ENCODE measurements at regions not wholly inside any gene's neighbourhood (a gene's known extent, or its start where the extent isn't known, plus 50 kb on each side); places are given as distances from the start of the nearest gene placed in this dataset.
A peak's percentile ranks its signal among the peaks of the same experiment; 100 is the strongest.
"Not testable (repeated sequence)": the region's sequence is repeated elsewhere in the genome, so short reads cannot be mapped to it uniquely, and the experiment has no call there.

DNA sequence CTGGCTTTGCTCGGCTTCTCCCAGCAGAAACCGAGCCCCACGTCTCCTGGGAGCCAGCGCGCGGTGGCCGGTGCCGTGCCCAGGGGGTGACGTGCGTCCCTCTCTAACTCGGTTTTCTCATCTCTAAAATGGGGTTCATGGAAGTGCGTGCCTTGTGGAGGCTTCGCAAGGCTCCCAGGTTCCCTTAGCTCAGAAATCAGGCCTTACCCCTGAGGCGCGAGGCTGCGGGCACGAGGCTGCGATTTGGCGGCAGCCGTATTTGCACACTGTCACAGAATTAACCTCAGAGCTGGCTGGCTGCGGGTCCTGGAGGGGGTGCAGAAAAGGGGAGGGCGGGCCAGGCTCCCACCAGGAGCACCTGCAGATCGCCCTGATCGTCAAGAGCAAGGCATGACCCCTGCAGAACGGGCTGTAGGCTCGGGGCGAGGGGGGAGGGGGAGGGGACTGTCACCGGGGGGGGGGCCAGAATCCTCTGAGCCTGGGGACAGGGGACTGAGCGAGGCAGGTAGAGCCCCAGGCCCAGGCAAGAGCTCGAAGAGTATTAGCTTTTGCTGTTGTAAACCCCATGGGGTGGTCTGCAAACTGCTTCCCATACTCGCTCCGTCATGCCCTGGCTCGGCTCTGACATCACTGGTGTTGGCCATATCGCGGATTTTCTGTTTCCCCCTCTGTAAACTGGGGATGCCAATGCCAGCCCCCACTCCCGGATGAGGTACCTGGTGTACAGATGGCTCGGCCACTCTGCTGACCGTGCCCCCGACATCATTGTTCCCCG, 62.2 kb downstream of the CCNE1 start:
- H3F3A ChIP-seq (ENCODE audit: insufficient read depth, low read length) = no peaks in the 10 kb centered on the region
- no peak overlapping the region for H3K9ac ChIP-seq (ENCODE audit: low read length)
- H3K9me3 ChIP-seq (ENCODE audit: low read length) = no peaks in the 10 kb centered on the region
- H3K4me2 ChIP-seq (ENCODE audit: low read length) = peak overlapping the region; percentile 62
- peaks cover 6% of the 10 kb centered on the region for H3K4me1 ChIP-seq (ENCODE audit: insufficient read depth, low read length, severe bottlenecking)
- no peak overlapping the region for H3K27ac ChIP-seq (ENCODE audit: low read depth, low read length, poor library complexity, severe bottlenecking)
- H3K4me3 ChIP-seq (ENCODE audit: low read depth, low read length, poor library complexity, severe bottlenecking) = no peak overlapping the region
- H3K36me3 ChIP-seq (ENCODE audit: insufficient read depth, low read length) = no peaks in the 10 kb centered on the region
- no peaks in the 10 kb centered on the region; the same call in 1 of the 2 replicates for H3K27me3 ChIP-seq (ENCODE audit: insufficient read depth, low read length)
- H3K9me2 ChIP-seq (ENCODE audit: low read depth, low read length) = no peaks in the 10 kb centered on the region
- H2AFZ ChIP-seq (ENCODE audit: low read length) = no peak overlapping the region
- no peaks in the 10 kb centered on the region for H3K79me2 ChIP-seq (ENCODE audit: insufficient read depth, low read length)
- no peaks in the 10 kb centered on the region for H4K20me1 ChIP-seq (ENCODE audit: insufficient read depth, low read length)
- TF ChIP-seq, protein P1, sequence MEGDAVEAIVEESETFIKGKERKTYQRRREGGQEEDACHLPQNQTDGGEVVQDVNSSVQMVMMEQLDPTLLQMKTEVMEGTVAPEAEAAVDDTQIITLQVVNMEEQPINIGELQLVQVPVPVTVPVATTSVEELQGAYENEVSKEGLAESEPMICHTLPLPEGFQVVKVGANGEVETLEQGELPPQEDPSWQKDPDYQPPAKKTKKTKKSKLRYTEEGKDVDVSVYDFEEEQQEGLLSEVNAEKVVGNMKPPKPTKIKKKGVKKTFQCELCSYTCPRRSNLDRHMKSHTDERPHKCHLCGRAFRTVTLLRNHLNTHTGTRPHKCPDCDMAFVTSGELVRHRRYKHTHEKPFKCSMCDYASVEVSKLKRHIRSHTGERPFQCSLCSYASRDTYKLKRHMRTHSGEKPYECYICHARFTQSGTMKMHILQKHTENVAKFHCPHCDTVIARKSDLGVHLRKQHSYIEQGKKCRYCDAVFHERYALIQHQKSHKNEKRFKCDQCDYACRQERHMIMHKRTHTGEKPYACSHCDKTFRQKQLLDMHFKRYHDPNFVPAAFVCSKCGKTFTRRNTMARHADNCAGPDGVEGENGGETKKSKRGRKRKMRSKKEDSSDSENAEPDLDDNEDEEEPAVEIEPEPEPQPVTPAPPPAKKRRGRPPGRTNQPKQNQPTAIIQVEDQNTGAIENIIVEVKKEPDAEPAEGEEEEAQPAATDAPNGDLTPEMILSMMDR (IDR thresholded peaks at IDR 0.05; ENCODE audit: low read length) = no peak
- TF ChIP-seq EZH2 (IDR thresholded peaks at IDR 0.05; ENCODE audit: borderline replicate concordance, low read length) = no peak

DNA sequence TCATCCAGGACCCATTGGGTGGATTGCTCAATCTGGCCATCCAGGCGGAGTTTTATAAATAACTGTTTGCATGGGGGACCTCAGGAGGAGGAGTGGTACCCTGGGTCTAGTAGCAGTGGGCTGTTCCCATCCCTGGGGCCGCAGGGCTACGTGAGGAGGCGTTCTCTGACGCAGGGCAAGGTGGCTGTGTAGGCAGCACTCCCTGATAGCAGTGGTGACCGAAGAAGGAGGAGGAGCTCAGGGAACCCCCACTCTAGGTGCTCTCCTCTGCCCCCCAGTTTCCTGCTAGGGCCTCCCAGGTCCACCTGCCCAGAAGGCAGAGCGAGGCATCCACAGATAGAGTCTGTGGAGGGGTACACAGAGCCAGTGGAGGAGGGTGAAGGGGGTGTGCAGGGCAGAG, 64.1 kb downstream of the CCNE1 start:
- no peaks in the 10 kb centered on the region for H3F3A ChIP-seq (ENCODE audit: insufficient read depth, low read length)
- no peak overlapping the region for H3K4me2 ChIP-seq (ENCODE audit: low read length)
- H4K20me1 ChIP-seq (ENCODE audit: insufficient read depth, low read length) = no peaks in the 10 kb centered on the region
- H3K79me2 ChIP-seq (ENCODE audit: insufficient read depth, low read length) = no peaks in the 10 kb centered on the region
- H3K27me3 ChIP-seq (ENCODE audit: insufficient read depth, low read length) = no peaks in the 10 kb centered on the region; the same call in 1 of the 2 replicates
- TF ChIP-seq EZH2 (IDR thresholded peaks at IDR 0.05; ENCODE audit: borderline replicate concordance, low read length) = no peak
- TF ChIP-seq, protein P1 (IDR thresholded peaks at IDR 0.05; ENCODE audit: low read length) = no peak
- H3K9me2 ChIP-seq (ENCODE audit: low read depth, low read length) = no peaks in the 10 kb centered on the region
- no peaks in the 10 kb centered on the region for H3K36me3 ChIP-seq (ENCODE audit: insufficient read depth, low read length)
- H3K4me1 ChIP-seq (ENCODE audit: insufficient read depth, low read length, severe bottlenecking) = peaks cover 6% of the 10 kb centered on the region
- no peak overlapping the region for H2AFZ ChIP-seq (ENCODE audit: low read length)
- H3K9me3 ChIP-seq (ENCODE audit: low read length) = no peaks in the 10 kb centered on the region
- H3K4me3 ChIP-seq (ENCODE audit: low read depth, low read length, poor library complexity, severe bottlenecking) = no peak overlapping the region
- H3K27ac ChIP-seq (ENCODE audit: low read depth, low read length, poor library complexity, severe bottlenecking) = no peak overlapping the region
- no peak overlapping the region for H3K9ac ChIP-seq (ENCODE audit: low read length)

DNA sequence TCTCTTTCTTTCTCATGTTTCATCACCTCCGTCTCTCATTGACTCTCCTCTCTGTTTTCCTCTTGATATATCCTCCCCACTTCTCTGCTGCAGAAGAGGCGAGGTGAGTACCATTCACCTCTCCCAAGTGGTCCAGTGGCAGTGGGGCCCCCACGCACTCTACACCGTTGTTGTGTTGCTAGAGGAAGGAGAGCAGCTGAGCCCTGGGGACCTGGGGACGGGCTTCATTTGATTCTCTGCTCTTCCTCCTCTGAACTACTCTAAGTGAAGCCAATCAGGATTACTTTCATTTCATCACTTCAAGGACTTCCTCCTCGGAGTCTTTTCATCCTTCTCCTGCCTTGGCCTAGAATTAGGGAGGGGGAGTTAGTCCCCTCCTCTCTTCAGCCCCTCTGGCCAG, 64.6 kb downstream of the CCNE1 start:
- H3K36me3 ChIP-seq (ENCODE audit: insufficient read depth, low read length) = no peaks in the 10 kb centered on the region
- H3K9me2 ChIP-seq (ENCODE audit: low read depth, low read length) = no peaks in the 10 kb centered on the region
- no peak overlapping the region for H3K4me3 ChIP-seq (ENCODE audit: low read depth, low read length, poor library complexity, severe bottlenecking)
- no peaks in the 10 kb centered on the region for H3K9me3 ChIP-seq (ENCODE audit: low read length)
- no peak overlapping the region; the same call in 1 of the 2 replicates for H3K4me2 ChIP-seq (ENCODE audit: low read length)
- H3K27ac ChIP-seq (ENCODE audit: low read depth, low read length, poor library complexity, severe bottlenecking) = no peak overlapping the region
- no peaks in the 10 kb centered on the region; the same call in 1 of the 2 replicates for H3K27me3 ChIP-seq (ENCODE audit: insufficient read depth, low read length)
- no peak overlapping the region for H2AFZ ChIP-seq (ENCODE audit: low read length)
- no peaks in the 10 kb centered on the region for H3F3A ChIP-seq (ENCODE audit: insufficient read depth, low read length)
- TF ChIP-seq, protein P1 (IDR thresholded peaks at IDR 0.05; ENCODE audit: low read length) = no peak
- no peak for TF ChIP-seq EZH2 (IDR thresholded peaks at IDR 0.05; ENCODE audit: borderline replicate concordance, low read length)
- no peaks in the 10 kb centered on the region for H3K79me2 ChIP-seq (ENCODE audit: insufficient read depth, low read length)
- H3K9ac ChIP-seq (ENCODE audit: low read length) = no peak overlapping the region
- no peaks in the 10 kb centered on the region for H4K20me1 ChIP-seq (ENCODE audit: insufficient read depth, low read length)
- H3K4me1 ChIP-seq (ENCODE audit: insufficient read depth, low read length, severe bottlenecking) = peaks cover 6% of the 10 kb centered on the region

DNA sequence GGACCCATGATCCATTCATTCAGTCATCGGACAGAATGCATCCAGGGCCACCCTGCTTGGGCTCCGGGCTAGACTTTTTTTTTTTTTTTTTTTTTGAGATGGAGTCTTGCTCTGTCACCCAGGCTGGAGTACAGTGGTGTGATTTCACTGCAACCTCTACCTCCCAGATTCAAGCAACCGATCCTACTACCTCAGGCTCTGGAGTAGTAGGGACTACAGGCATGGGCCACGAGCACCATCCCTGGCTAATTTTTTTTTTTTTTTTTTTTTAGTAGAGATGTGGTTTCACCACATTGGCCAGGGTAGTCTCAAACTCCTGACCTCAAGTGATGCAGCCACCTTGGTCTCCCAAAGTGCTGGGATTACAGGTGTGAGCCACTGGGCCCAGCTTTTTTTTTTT, 65.1 kb downstream of the CCNE1 start:
- not testable (repeated sequence) for H3K27ac ChIP-seq (ENCODE audit: low read depth, low read length, poor library complexity, severe bottlenecking); H3K9ac ChIP-seq (ENCODE audit: low read length); H3K4me1 ChIP-seq (ENCODE audit: insufficient read depth, low read length, severe bottlenecking); H3K36me3 ChIP-seq (ENCODE audit: insufficient read depth, low read length); H3K4me3 ChIP-seq (ENCODE audit: low read depth, low read length, poor library complexity, severe bottlenecking); H3K4me2 ChIP-seq (ENCODE audit: low read length); H4K20me1 ChIP-seq (ENCODE audit: insufficient read depth, low read length); H3K9me3 ChIP-seq (ENCODE audit: low read length); H3K27me3 ChIP-seq (ENCODE audit: insufficient read depth, low read length); H3K9me2 ChIP-seq (ENCODE audit: low read depth, low read length); H3K79me2 ChIP-seq (ENCODE audit: insufficient read depth, low read length); H3F3A ChIP-seq (ENCODE audit: insufficient read depth, low read length); H2AFZ ChIP-seq (ENCODE audit: low read length)
